Vagina (tissue), 2 donors: ENCODE measurements at regions not wholly inside any gene's neighbourhood (a gene's known extent, or its start where the extent isn't known, plus 50 kb on each side); places are given as distances from the start of the nearest gene placed in this dataset.

ENCODE experiments used
- DNase-seq, 2 donors: peaks; one replicate each; pipeline ENCODE4 v3.0.0-alpha.2; 2017; ENCODE audit errors: extremely low spot score in 2 of 2
- H3K27ac ChIP-seq: fragments of 200-600 bp; sonication (generic); one replicate; pipeline ENCODE4 v1.5.1; 2019
- H3K27me3 ChIP-seq: fragments of 200-600 bp; sonication (generic); one replicate; pipeline ENCODE4 v1.5.1; 2019
- H3K36me3 ChIP-seq, 2 donors: fragments of 200-600 bp; sonication (generic); one replicate each; pipeline ENCODE4 v1.5.1; 2017 to 2019
- H3K4me1 ChIP-seq: fragments of 200-600 bp; sonication (generic); one replicate; pipeline ENCODE4 v1.5.1; 2019
- H3K4me3 ChIP-seq, 2 donors: fragments of 200-600 bp; sonication (generic); 1 replicate in 1 of 2; 2 replicates in 1 of 2; pipeline ENCODE4 v1.5.1; 2016 to 2019
- H3K9me3 ChIP-seq: fragments of 200-600 bp; sonication (generic); one replicate; pipeline ENCODE4 v1.5.1; 2019
- POLR2A ChIP-seq, 2 donors: fragments of 450-650 bp; IDR thresholded peaks; one replicate each; pipeline ENCODE4 v1.6.1; 2017; ENCODE audit warnings: antibody characterized with exemption in 2 of 2, mild to moderate bottlenecking in 2 of 2, moderate library complexity in 2 of 2
- POLR2AphosphoS5 ChIP-seq, 2 donors: sonication (generic); formaldehyde crosslinking; IDR thresholded peaks; one replicate each; pipeline ENCODE4 v1.9.0; 2017; ENCODE audit warnings: antibody characterized with exemption in 2 of 2, mild to moderate bottlenecking in 2 of 2, low read depth in 1 of 2; ENCODE audit not compliant: insufficient read depth in 1 of 2
- intact Hi-C: fragments of 100-400 bp; cut with DNase I; formaldehyde crosslinking; loops from one replicate; pipeline ENCODE4 v1.15.1; 2023
- TF ChIP-seq, protein P1 (sequence below), 3 experiments: fragments of 450-650 bp in 2 of 3; fragments of 200-600 bp in 1 of 3; sonication (generic) in 1 of 3; IDR thresholded peaks; one replicate each; pipeline ENCODE4 v1.5.1; 2017 to 2019; ENCODE audit warnings: antibody characterized with exemption in 3 of 3, mild to moderate bottlenecking in 2 of 3, moderate library complexity in 2 of 3

DNA sequence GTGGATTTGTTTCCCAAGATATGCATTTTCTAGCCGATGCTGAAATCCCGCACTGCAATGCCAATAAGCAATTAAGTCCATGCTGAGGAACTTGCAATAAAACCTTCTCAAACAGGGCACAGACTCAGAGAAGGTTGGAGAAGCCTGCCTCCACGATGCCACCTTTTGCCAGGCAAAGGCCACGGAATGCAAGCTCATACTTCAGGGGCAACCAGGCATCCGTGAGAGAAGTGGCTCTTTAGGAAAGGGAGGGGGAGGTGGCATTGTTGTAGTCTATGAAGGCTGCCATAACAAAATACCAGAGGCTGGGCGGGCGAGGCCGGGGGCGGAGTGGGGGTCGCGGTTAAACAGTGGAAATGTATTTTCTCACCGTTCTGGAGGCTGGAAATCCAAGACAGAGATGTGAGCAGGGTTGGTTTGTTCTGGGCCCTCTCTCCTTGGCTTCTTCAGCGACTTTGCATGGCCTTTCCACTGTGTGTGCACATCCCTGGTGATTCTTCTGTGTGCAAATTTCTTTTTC lies 689.5 kb downstream of the VRK1 start:
- no peaks in the 10 kb centered on the region for H3K36me3 ChIP-seq
- TF ChIP-seq POLR2AphosphoS5 (IDR thresholded peaks at IDR 0.05; ENCODE audit: insufficient read depth in 1 of 2, low read depth in 1 of 2) (no peak), POLR2A (IDR thresholded peaks at IDR 0.05) (no peak)
- TF ChIP-seq, protein P1, sequence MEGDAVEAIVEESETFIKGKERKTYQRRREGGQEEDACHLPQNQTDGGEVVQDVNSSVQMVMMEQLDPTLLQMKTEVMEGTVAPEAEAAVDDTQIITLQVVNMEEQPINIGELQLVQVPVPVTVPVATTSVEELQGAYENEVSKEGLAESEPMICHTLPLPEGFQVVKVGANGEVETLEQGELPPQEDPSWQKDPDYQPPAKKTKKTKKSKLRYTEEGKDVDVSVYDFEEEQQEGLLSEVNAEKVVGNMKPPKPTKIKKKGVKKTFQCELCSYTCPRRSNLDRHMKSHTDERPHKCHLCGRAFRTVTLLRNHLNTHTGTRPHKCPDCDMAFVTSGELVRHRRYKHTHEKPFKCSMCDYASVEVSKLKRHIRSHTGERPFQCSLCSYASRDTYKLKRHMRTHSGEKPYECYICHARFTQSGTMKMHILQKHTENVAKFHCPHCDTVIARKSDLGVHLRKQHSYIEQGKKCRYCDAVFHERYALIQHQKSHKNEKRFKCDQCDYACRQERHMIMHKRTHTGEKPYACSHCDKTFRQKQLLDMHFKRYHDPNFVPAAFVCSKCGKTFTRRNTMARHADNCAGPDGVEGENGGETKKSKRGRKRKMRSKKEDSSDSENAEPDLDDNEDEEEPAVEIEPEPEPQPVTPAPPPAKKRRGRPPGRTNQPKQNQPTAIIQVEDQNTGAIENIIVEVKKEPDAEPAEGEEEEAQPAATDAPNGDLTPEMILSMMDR (IDR thresholded peaks at IDR 0.05) = no peak
- no peak overlapping the region for H3K4me3 ChIP-seq
- no peaks in the 10 kb centered on the region for H3K4me1 ChIP-seq
- H3K27ac ChIP-seq = no peak overlapping the region
- DNase-seq = no peak
- no peaks in the 10 kb centered on the region for H3K27me3 ChIP-seq
- intact Hi-C loops = no loop called here
- no peaks in the 10 kb centered on the region for H3K9me3 ChIP-seq

DNA sequence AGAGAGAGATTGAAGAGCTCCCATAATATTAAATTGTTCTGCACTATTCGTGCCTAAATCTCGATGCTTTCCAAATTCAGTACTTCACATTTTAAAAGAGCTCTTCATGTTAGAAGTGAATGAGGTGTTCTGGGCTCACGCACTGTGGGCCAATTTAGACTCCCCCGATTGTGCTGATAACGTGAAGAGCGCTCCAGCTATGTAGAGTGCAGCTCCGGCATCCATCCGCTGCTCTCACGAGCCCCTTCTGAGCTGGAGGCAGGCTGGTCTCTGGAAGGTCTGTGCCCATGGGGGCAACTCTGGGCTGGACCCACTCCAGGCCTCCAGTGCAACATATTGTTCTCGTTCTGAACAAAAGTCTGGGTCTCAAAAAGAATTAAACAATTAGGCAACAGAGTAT lies 692.6 kb downstream of the VRK1 start:
- no peak for TF ChIP-seq POLR2AphosphoS5 (IDR thresholded peaks at IDR 0.05; ENCODE audit: insufficient read depth in 1 of 2, low read depth in 1 of 2)
- no peak for TF ChIP-seq POLR2A (IDR thresholded peaks at IDR 0.05)
- TF ChIP-seq, protein P1 (IDR thresholded peaks at IDR 0.05) = no peak
- no peaks in the 10 kb centered on the region for H3K27me3 ChIP-seq
- H3K9me3 ChIP-seq = no peaks in the 10 kb centered on the region
- intact Hi-C loops = no loop called here
- H3K27ac ChIP-seq = no peak overlapping the region
- H3K4me3 ChIP-seq = no peak overlapping the region
- H3K36me3 ChIP-seq = no peaks in the 10 kb centered on the region
- no peaks in the 10 kb centered on the region for H3K4me1 ChIP-seq
- no peak for DNase-seq

DNA sequence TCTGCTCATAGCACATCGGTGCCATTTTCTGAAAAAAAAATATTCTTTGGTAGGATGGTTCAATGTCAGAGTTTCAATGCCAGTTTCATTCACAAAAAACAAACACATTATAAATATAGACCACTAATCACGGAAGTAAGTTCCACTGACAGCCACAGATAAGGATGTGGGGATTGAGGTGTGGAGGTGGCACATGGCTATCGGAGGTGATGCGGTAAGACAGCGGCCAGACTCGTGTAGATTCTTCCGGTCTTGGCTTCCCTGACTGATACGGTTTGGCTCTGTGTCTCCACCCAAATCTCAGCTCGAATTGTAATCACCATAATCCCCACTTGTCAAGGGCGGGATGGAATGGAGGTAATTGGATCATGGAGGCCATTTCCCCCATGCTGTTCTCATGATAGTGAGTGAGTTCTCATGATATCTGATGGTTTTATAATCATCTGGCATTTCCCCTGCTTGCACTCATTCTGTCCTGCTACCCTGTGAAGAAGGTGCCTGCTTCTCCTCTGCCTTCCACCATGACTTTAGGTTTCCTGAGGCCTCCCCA lies 693.4 kb downstream of the VRK1 start:
- Histone ChIP-seq H3K4me3 (no peak overlapping the region), H3K36me3 (no peaks in the 10 kb centered on the region), H3K9me3 (no peaks in the 10 kb centered on the region), H3K27me3 (no peaks in the 10 kb centered on the region), H3K4me1 (no peaks in the 10 kb centered on the region), H3K27ac (no peak overlapping the region)
- intact Hi-C loops = no loop called here
- TF ChIP-seq, protein P1 (IDR thresholded peaks at IDR 0.05) = no peak
- TF ChIP-seq POLR2AphosphoS5 (IDR thresholded peaks at IDR 0.05; ENCODE audit: insufficient read depth in 1 of 2, low read depth in 1 of 2) (no peak), POLR2A (IDR thresholded peaks at IDR 0.05) (no peak)
- DNase-seq = no peak

DNA sequence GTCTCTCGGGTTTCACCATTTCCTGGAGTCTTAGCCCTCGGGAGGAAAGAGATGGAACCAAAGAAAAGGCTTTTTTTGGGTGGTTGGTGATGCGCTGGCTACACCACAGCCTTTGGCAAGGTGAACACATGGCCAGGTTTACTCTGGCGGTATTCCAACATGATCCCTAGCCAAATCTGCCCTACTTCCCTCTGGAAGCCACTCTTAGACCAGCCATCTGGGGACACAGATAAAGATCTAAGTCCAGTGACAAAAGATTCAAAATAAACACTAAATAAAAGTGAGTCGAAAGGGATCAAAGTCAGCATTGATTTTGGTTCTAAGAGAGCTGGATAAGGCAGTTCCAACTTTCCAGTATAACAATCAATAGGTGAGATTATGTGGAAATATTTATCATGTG lies 694.5 kb downstream of the VRK1 start:
- H3K9me3 ChIP-seq = no peaks in the 10 kb centered on the region
- no peak overlapping the region for H3K27ac ChIP-seq
- no peak for DNase-seq
- H3K4me1 ChIP-seq = no peaks in the 10 kb centered on the region
- intact Hi-C loops = no loop called here
- H3K36me3 ChIP-seq = no peaks in the 10 kb centered on the region
- TF ChIP-seq, protein P1 (IDR thresholded peaks at IDR 0.05) = no peak
- TF ChIP-seq POLR2A (IDR thresholded peaks at IDR 0.05) = no peak
- no peak for TF ChIP-seq POLR2AphosphoS5 (IDR thresholded peaks at IDR 0.05; ENCODE audit: insufficient read depth in 1 of 2, low read depth in 1 of 2)
- H3K4me3 ChIP-seq = no peak overlapping the region
- H3K27me3 ChIP-seq = no peaks in the 10 kb centered on the region

DNA sequence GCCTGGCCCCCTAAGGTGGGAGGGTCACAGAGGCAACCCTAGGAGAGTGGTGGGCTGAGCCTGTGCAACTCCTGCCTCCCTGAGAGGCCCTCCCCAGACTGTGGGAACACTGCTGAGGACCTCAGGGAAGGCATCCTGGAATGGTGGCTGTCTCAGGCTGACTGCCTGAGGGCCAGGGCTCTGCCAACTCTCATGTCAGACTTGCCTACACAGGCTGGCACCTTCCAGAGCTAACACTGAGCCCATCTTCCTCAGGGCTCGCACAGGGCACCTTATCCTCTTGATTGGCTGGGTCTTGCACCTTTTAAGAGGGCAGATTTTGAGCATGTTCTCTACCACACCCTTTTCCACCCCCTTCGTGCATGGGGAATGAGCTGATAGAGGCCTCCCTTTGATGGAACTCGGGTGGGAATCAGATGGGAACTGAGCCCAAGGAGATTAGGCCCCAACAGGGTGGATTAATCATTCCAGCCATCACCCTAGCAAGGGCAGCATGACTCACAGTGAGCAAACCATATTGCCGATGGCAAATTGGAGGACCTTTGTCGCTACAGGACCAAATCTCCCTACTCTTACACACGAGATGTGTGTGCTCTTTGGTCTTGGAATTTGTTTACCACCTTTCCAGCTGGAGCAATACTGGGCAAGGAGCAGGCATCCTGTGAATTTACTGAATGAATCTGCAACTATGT lies 702.8 kb downstream of the VRK1 start:
- Histone ChIP-seq H3K36me3 (no peaks in the 10 kb centered on the region), H3K4me3 (no peak overlapping the region), H3K9me3 (no peaks in the 10 kb centered on the region), H3K27me3 (no peaks in the 10 kb centered on the region), H3K27ac (no peak overlapping the region), H3K4me1 (peaks cover 5% of the 10 kb centered on the region)
- TF ChIP-seq POLR2AphosphoS5 (IDR thresholded peaks at IDR 0.05; ENCODE audit: insufficient read depth in 1 of 2, low read depth in 1 of 2) (no peak), POLR2A (IDR thresholded peaks at IDR 0.05) (no peak)
- TF ChIP-seq, protein P1 (IDR thresholded peaks at IDR 0.05) = no peak
- DNase-seq = no peak
- intact Hi-C loops = no loop called here
